ENCODE measurements at regions not wholly inside any gene's neighbourhood (a gene's known extent, or its start where the extent isn't known, plus 50 kb on each side); places are given as distances from the start of the nearest gene placed in this dataset.

DNA sequence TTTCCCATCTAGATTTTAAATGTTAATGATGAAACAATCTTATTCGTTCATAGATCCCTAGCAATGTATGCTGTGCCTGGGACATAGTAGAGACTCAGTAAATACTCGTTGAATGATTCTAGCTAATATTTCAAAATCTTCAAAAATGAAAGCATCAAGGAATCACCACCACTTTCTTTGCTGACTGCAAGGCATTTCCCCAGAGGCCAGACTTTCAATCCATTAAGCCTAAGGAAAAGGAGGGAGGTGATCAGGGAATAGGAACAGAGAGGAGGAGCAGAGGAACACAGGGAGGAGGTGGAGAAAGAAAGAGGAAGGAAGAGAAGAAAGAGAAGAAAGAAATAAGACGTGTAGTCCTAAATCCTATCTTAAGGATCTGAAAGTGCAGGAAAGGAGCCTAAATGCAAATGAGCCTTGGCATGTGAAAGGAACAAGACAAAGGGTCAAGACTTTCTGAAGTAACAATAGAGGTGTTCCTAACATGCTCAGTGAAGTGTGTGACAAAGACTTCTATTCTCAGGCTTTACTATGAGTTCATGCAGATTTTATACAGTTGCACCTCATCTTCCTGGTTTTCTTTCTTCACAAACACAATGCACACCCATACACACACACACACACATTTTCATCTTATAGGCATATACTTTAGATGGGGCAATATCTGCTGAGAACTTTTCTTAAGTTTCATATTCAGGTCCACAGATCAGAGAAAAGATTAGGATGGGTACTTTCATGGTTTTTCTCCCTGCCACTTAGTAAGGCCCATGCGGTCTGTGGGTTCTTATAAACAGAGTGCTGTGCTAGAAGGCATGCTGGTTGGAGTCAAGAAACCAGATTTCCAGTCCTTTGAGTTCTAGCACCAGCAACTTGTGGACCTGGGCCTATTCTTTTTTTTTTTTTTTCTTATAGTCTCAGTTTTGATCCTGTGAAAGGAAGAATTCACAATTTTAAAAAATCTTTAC, 512.2 kb upstream of the TNC start:
- TF ChIP-seq POLR2AphosphoS5 (IDR thresholded peaks at IDR 0.05) (no peak), POLR2A (IDR thresholded peaks at IDR 0.05) (no peak), EP300 (IDR thresholded peaks at IDR 0.05) (no peak)
- TF ChIP-seq, protein P1, sequence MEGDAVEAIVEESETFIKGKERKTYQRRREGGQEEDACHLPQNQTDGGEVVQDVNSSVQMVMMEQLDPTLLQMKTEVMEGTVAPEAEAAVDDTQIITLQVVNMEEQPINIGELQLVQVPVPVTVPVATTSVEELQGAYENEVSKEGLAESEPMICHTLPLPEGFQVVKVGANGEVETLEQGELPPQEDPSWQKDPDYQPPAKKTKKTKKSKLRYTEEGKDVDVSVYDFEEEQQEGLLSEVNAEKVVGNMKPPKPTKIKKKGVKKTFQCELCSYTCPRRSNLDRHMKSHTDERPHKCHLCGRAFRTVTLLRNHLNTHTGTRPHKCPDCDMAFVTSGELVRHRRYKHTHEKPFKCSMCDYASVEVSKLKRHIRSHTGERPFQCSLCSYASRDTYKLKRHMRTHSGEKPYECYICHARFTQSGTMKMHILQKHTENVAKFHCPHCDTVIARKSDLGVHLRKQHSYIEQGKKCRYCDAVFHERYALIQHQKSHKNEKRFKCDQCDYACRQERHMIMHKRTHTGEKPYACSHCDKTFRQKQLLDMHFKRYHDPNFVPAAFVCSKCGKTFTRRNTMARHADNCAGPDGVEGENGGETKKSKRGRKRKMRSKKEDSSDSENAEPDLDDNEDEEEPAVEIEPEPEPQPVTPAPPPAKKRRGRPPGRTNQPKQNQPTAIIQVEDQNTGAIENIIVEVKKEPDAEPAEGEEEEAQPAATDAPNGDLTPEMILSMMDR (IDR thresholded peaks at IDR 0.05) = no peak
